GM21619 (cell line): ENCODE measurements at regions not wholly inside any gene's neighbourhood (a gene's known extent, or its start where the extent isn't known, plus 50 kb on each side); places are given as distances from the start of the nearest gene placed in this dataset.
A peak's percentile ranks its signal among the peaks of the same experiment; 100 is the strongest.
"Not testable (repeated sequence)": the region's sequence is repeated elsewhere in the genome, so short reads cannot be mapped to it uniquely, and the experiment has no call there.

ENCODE experiments used
- ATAC-seq: cut with Tn5 transposase; IDR thresholded peaks from one replicate; pipeline ENCODE4 v1.9.1; 2021; ENCODE audit not compliant: unreplicated experiment

- peak; percentile 96 for ATAC-seq
Measured at GRCh38 chr21:10325546-10325945, 195.8 kb upstream of the TPTE start.

- ATAC-seq, result not testable (repeated sequence)
Measured at GRCh38 chr21:10326146-10326545, 195.2 kb upstream of the TPTE start.

GRCh38 chr21:10328646-10329045 is 192.7 kb upstream of the TPTE start:
- ATAC-seq, result not testable (repeated sequence)

- ATAC-seq, result not testable (repeated sequence)
Measured at GRCh38 chr21:10330641-10331119, 190.7 kb upstream of the TPTE start.

- not testable (repeated sequence) for ATAC-seq
Measured at GRCh38 chr21:10331134-10331533, 190.2 kb upstream of the TPTE start.

GRCh38 chr21:10332935-10333334 is 188.4 kb upstream of the TPTE start:
- not testable (repeated sequence) for ATAC-seq

GRCh38 chr21:10334391-10334790 is 187.0 kb upstream of the TPTE start:
- not testable (repeated sequence) for ATAC-seq

GRCh38 chr21:10342261-10342956 is 179.0 kb upstream of the TPTE start:
- not testable (repeated sequence) for ATAC-seq

GRCh38 chr21:10343146-10343935 is 178.0 kb upstream of the TPTE start:
- not testable (repeated sequence) for ATAC-seq

- not testable (repeated sequence) for ATAC-seq
Measured at GRCh38 chr21:10344266-10344665, 177.1 kb upstream of the TPTE start.

- not testable (repeated sequence) for ATAC-seq
Measured at GRCh38 chr21:10345178-10345612, 176.2 kb upstream of the TPTE start.

GRCh38 chr21:10346249-10346648 is 175.1 kb upstream of the TPTE start:
- ATAC-seq, result not testable (repeated sequence)

GRCh38 chr21:10346933-10347615 is 174.3 kb upstream of the TPTE start:
- not testable (repeated sequence) for ATAC-seq

- ATAC-seq, result not testable (repeated sequence)
Measured at GRCh38 chr21:10347675-10348074, 173.7 kb upstream of the TPTE start.

- ATAC-seq, result not testable (repeated sequence)
Measured at GRCh38 chr21:10348150-10348549, 173.2 kb upstream of the TPTE start.

- not testable (repeated sequence) for ATAC-seq
Measured at GRCh38 chr21:10354851-10355578, 166.4 kb upstream of the TPTE start.

GRCh38 chr21:10359120-10359519 is 162.3 kb upstream of the TPTE start:
- ATAC-seq, result not testable (repeated sequence)

- not testable (repeated sequence) for ATAC-seq
Measured at GRCh38 chr21:10359911-10360310, 161.5 kb upstream of the TPTE start.

- not testable (repeated sequence) for ATAC-seq
Measured at GRCh38 chr21:10361214-10361736, 160.1 kb upstream of the TPTE start.

- ATAC-seq, result not testable (repeated sequence)
Measured at GRCh38 chr21:10362816-10363215, 158.6 kb upstream of the TPTE start.
